HG03175 (cell line): ENCODE measurements at regions not wholly inside any gene's neighbourhood (a gene's known extent, or its start where the extent isn't known, plus 50 kb on each side); places are given as distances from the start of the nearest gene placed in this dataset.

Experiments used
- ATAC-seq: cut with Tn5 transposase; IDR thresholded peaks from one replicate; pipeline ENCODE4 v1.9.1; 2021; ENCODE audit warnings: mild to moderate bottlenecking, moderate library complexity; ENCODE audit not compliant: unreplicated experiment

GRCh38 chr13:89916551-89916950, 1430.9 kb upstream of the MIR17HG start:
- no peak for ATAC-seq

- ATAC-seq = no peak
These were observed 1427.0 kb upstream of the MIR17HG start for GRCh38 chr13:89920461-89920860.

- ATAC-seq = no peak
These were observed 1424.4 kb upstream of the MIR17HG start for GRCh38 chr13:89923052-89923451.

GRCh38 chr13:89923736-89924135, 1423.8 kb upstream of the MIR17HG start:
- ATAC-seq = no peak

GRCh38 chr13:89925107-89925506, 1422.4 kb upstream of the MIR17HG start:
- ATAC-seq = no peak

- no peak for ATAC-seq
These were observed 1416.6 kb upstream of the MIR17HG start for GRCh38 chr13:89930861-89931260.

GRCh38 chr13:89932902-89933301, 1414.6 kb upstream of the MIR17HG start:
- no peak for ATAC-seq

- ATAC-seq = no peak
These were observed 1411.2 kb upstream of the MIR17HG start for GRCh38 chr13:89936256-89936655.

- ATAC-seq = no peak
These were observed 1410.1 kb upstream of the MIR17HG start for GRCh38 chr13:89937420-89937819.

GRCh38 chr13:89940383-89940782, 1407.1 kb upstream of the MIR17HG start:
- no peak for ATAC-seq

GRCh38 chr13:89943139-89943538, 1404.3 kb upstream of the MIR17HG start:
- ATAC-seq = no peak

GRCh38 chr13:89950225-89950624, 1397.3 kb upstream of the MIR17HG start:
- ATAC-seq = no peak

- ATAC-seq = no peak
These were observed 1396.1 kb upstream of the MIR17HG start for GRCh38 chr13:89951341-89951740.

- ATAC-seq = no peak
These were observed 1393.9 kb upstream of the MIR17HG start for GRCh38 chr13:89953581-89953980.

GRCh38 chr13:89955773-89956172, 1391.7 kb upstream of the MIR17HG start:
- ATAC-seq = no peak

GRCh38 chr13:89959074-89959473, 1388.4 kb upstream of the MIR17HG start:
- no peak for ATAC-seq

- no peak for ATAC-seq
These were observed 1382.2 kb upstream of the MIR17HG start for GRCh38 chr13:89965252-89965651.

GRCh38 chr13:89966524-89966923, 1381.0 kb upstream of the MIR17HG start:
- ATAC-seq = no peak

GRCh38 chr13:89967701-89968100, 1379.8 kb upstream of the MIR17HG start:
- ATAC-seq = no peak

GRCh38 chr13:89968470-89968869, 1379.0 kb upstream of the MIR17HG start:
- ATAC-seq = no peak

- ATAC-seq = no peak
These were observed 1377.2 kb upstream of the MIR17HG start for GRCh38 chr13:89970353-89970709.

- ATAC-seq = no peak
These were observed 1370.3 kb upstream of the MIR17HG start for GRCh38 chr13:89977203-89977602.

GRCh38 chr13:89980896-89981295, 1366.6 kb upstream of the MIR17HG start:
- ATAC-seq = no peak
